PC-9 (cell line): ENCODE measurements at regions not wholly inside any gene's neighbourhood (a gene's known extent, or its start where the extent isn't known, plus 50 kb on each side); places are given as distances from the start of the nearest gene placed in this dataset.

Source experiments
- BruUV-seq: library from RNA; stranded (reverse); fragments of 400-500 nt; replicated peaks from 2 replicates; lab custom pipeline; 2021; lab: Mats Ljungman, UMichigan
- CTCF ChIA-PET: fragments of 300-600 bp; sonication (Branson Sonifier 250); formaldehyde crosslinking; loops from one replicate; lab custom pipeline; 2022; ENCODE audit warnings: antibody characterized with exemption; lab: Charles Lee
- POLR2A ChIA-PET: fragments of 300-600 bp; sonication (Branson Sonifier 250); formaldehyde crosslinking; loops from one replicate; lab custom pipeline; 2022; ENCODE audit warnings: antibody characterized with exemption; ENCODE audit not compliant: unreplicated experiment; lab: Charles Lee
- DNase-seq, 2 experiments: peaks; one replicate each; pipeline versions ENCODE4 v3.0.0 to v3.0.0-alpha.2; 2015 to 2022; ENCODE audit warnings: mixed read lengths in 1 of 2
- H2AFZ ChIP-seq: fragments of 200-600 bp; sonication (generic); 2 replicates; pipeline ENCODE4 v1.8.1; 2017; ENCODE audit warnings: antibody characterized with exemption
- H3F3A ChIP-seq: fragments of 200-600 bp; sonication (generic); 2 replicates; pipeline ENCODE4 v1.8.1; 2017; ENCODE audit warnings: antibody characterized with exemption, mild to moderate bottlenecking, low read depth; ENCODE audit not compliant: insufficient read depth
- H3K27ac ChIP-seq: fragments of 200-600 bp; sonication (generic); 2 replicates; pipeline ENCODE4 v1.6.1; 2016; ENCODE audit warnings: mixed run types
- H3K27me3 ChIP-seq: fragments of 200-600 bp; sonication (generic); 2 replicates; pipeline ENCODE4 v1.6.1; 2016; ENCODE audit warnings: low read depth, mixed run types; ENCODE audit not compliant: insufficient read depth
- H3K36me3 ChIP-seq: fragments of 200-600 bp; sonication (generic); 2 replicates; pipeline ENCODE4 v1.6.1; 2016; ENCODE audit warnings: low read depth, mixed run types
- H3K4me1 ChIP-seq: fragments of 200-600 bp; sonication (generic); replicated peaks from 2 replicates; pipeline ENCODE4 v1.6.1; 2016; ENCODE audit warnings: mixed run types; ENCODE audit not compliant: insufficient read depth
- H3K4me2 ChIP-seq: fragments of 200-600 bp; sonication (generic); 2 replicates; pipeline ENCODE4 v1.6.1; 2017; ENCODE audit warnings: mixed run types
- H3K4me3 ChIP-seq: fragments of 200-600 bp; sonication (generic); 2 replicates; pipeline ENCODE4 v1.6.1; 2016; ENCODE audit warnings: mixed run types
- H3K79me2 ChIP-seq: fragments of 200-600 bp; sonication (generic); 2 replicates; pipeline ENCODE4 v1.6.1; 2017; ENCODE audit warnings: low read depth, mixed run types
- H3K9me2 ChIP-seq: fragments of 200-600 bp; sonication (generic); 2 replicates; pipeline ENCODE4 v1.8.1; 2017; ENCODE audit warnings: mild to moderate bottlenecking; ENCODE audit not compliant: insufficient read depth
- H3K9me3 ChIP-seq: fragments of 200-600 bp; sonication (generic); 2 replicates; pipeline ENCODE4 v1.8.1; 2016; ENCODE audit warnings: low read depth; ENCODE audit not compliant: insufficient read depth
- H4K20me1 ChIP-seq: fragments of 200-600 bp; sonication (generic); 2 replicates; pipeline ENCODE4 v1.8.1; 2017; ENCODE audit not compliant: insufficient read depth
- EZH2 ChIP-seq: fragments of 200-600 bp; sonication (generic); IDR thresholded peaks from 2 replicates; pipeline ENCODE4 v1.8.0; 2017; ENCODE audit warnings: antibody characterized with exemption, low read depth
- intact Hi-C: fragments of 100-400 bp; cut with micrococcal nuclease; formaldehyde crosslinking; loops from one replicate; pipeline ENCODE4 v1.10.0; 2022; ENCODE audit not compliant: unreplicated experiment
- TF ChIP-seq, protein P1 (sequence below): fragments of 200-600 bp; sonication (generic); conservative IDR thresholded peaks from 2 replicates; pipeline ENCODE4 v1.6.1; 2017; ENCODE audit warnings: mixed run types, antibody characterized with exemption, mild to moderate bottlenecking, moderate library complexity

DNA sequence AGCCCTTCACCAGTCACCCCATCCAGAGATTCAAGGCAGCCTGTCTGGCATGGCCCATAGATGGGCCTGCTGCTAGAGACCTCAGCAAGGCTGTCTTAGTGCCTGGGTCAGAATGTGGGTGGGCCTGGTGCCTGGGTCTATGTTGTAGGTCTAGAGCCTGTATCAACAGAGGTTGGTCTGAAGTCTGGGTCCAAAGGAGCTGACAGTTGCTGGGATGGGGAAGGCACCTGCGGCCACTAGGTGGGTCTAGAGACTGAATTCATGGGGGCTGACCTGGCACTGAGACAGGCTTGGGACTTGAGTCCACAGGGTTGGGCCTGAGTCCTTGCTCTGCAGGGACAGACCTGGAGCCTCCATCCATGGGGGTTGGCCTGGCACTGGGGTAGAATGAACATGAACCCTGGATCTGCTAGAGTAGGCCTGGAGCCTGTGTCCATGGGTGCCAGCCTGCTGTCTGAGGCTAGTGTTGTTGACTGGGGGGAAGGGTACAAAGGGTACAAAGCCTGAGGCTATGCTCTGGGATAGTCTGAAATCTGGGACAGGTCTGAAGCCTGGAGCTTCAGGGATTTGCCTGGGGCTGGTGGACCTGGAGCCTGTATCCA lies 516.8 kb downstream of the OLFM4 start:
- POLR2A ChIA-PET, result no interaction called here
- H3K27me3 ChIP-seq, result no peaks in the 10 kb centered on the region
- no peak overlapping the region for H3K27ac ChIP-seq
- H4K20me1 ChIP-seq, result no peaks in the 10 kb centered on the region
- no peaks in the 10 kb centered on the region for H3K4me1 ChIP-seq
- no peak for DNase-seq
- H2AFZ ChIP-seq, result no peak overlapping the region
- BruUV-seq, result no TSS peak
- intact Hi-C loops, result no loop called here
- TF ChIP-seq EZH2, result no peak
- H3F3A ChIP-seq, result no peaks in the 10 kb centered on the region
- no peaks in the 10 kb centered on the region for H3K9me2 ChIP-seq
- CTCF ChIA-PET, result no interaction called here
- H3K9me3 ChIP-seq, result no peaks in the 10 kb centered on the region
- no peaks in the 10 kb centered on the region for H3K79me2 ChIP-seq
- H3K36me3 ChIP-seq, result no peaks in the 10 kb centered on the region
- H3K4me3 ChIP-seq, result no peak overlapping the region
- H3K4me2 ChIP-seq, result no peak overlapping the region

DNA sequence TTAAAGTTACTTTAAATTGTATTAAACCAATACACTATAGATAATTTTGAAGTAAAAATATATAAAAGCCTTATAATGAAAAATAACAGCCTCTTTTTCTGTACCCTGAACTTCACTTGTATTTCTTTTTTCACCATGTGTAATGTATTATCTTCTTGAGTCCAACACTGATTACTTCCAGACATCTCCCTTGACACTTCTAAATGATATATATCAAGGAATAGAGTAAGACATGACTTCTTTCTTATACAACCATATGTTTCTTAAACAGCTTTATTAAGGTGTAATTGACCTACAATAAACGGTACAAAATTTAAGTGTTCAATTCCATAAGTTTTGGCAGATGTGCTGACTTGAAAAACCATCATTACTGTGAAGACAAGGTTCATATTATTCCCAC lies 531.9 kb downstream of the OLFM4 start:
- ChIA-PET CTCF (no interaction called here), POLR2A (no interaction called here)
- no peak for DNase-seq
- Histone ChIP-seq H3K27me3 (no peaks in the 10 kb centered on the region), H3K4me3 (no peak overlapping the region), H3F3A (no peaks in the 10 kb centered on the region), H3K36me3 (no peaks in the 10 kb centered on the region), H3K79me2 (no peaks in the 10 kb centered on the region), H3K4me2 (no peak overlapping the region), H3K9me3 (no peaks in the 10 kb centered on the region), H3K27ac (no peak overlapping the region), H4K20me1 (no peaks in the 10 kb centered on the region), H3K9me2 (no peaks in the 10 kb centered on the region), H2AFZ (no peak overlapping the region), H3K4me1 (no peaks in the 10 kb centered on the region)
- no TSS peak for BruUV-seq
- intact Hi-C loops, result no loop called here
- TF ChIP-seq EZH2, result no peak
- TF ChIP-seq, protein P1, sequence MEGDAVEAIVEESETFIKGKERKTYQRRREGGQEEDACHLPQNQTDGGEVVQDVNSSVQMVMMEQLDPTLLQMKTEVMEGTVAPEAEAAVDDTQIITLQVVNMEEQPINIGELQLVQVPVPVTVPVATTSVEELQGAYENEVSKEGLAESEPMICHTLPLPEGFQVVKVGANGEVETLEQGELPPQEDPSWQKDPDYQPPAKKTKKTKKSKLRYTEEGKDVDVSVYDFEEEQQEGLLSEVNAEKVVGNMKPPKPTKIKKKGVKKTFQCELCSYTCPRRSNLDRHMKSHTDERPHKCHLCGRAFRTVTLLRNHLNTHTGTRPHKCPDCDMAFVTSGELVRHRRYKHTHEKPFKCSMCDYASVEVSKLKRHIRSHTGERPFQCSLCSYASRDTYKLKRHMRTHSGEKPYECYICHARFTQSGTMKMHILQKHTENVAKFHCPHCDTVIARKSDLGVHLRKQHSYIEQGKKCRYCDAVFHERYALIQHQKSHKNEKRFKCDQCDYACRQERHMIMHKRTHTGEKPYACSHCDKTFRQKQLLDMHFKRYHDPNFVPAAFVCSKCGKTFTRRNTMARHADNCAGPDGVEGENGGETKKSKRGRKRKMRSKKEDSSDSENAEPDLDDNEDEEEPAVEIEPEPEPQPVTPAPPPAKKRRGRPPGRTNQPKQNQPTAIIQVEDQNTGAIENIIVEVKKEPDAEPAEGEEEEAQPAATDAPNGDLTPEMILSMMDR, result no peak

DNA sequence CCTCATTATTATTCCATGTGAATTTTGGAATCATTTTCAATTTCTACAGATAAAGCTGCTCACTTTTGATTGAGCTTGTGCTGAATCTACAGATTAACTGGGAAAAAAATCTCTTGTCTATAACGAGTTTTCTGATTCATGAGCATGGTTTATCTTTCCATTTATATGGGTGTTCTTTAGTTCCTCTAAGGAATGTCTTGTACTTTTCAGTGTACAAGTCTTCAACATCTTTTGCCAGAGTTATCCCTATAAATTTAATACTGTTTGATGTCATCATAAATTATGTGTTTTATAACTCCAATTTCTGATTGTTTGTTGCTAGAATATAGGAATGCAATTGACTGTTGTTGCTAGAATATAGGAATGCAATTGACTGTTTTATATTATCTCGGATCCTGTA lies 533.8 kb downstream of the OLFM4 start:
- CTCF ChIA-PET, result no interaction called here
- H3K9me3 ChIP-seq, result no peaks in the 10 kb centered on the region

More for the DNA sequence above, 533.8 kb downstream of the OLFM4 start:
- intact Hi-C loops, result no loop called here
- DNase-seq, result no peak
- Histone ChIP-seq H4K20me1 (no peaks in the 10 kb centered on the region), H3K79me2 (no peaks in the 10 kb centered on the region), H3K27me3 (no peaks in the 10 kb centered on the region), H3F3A (no peaks in the 10 kb centered on the region), H3K27ac (no peak overlapping the region), H3K36me3 (no peaks in the 10 kb centered on the region), H3K4me3 (no peak overlapping the region), H3K4me2 (no peak overlapping the region), H2AFZ (no peak overlapping the region), H3K9me2 (no peaks in the 10 kb centered on the region), H3K4me1 (no peaks in the 10 kb centered on the region)
- POLR2A ChIA-PET, result no interaction called here
- no peak for TF ChIP-seq EZH2
- TF ChIP-seq, protein P1, result no peak
- no TSS peak for BruUV-seq
